Lung (tissue), 11 donors: ENCODE measurements at regions not wholly inside any gene's neighbourhood (a gene's known extent, or its start where the extent isn't known, plus 50 kb on each side); places are given as distances from the start of the nearest gene placed in this dataset.

Experiments used
- ATAC-seq: fragments of 200-7000 bp; cut with Tn5 transposase; one replicate; pipeline ENCODE4 v1.9.1; 2020; ENCODE audit warnings: moderate number of reproducible peaks; ENCODE audit not compliant: insufficient read depth, low FRiP score
- DNase-seq, 3 donors: peaks; one replicate each; pipeline ENCODE4 v3.0.0-alpha.2; 2013 to 2017
- H3K27ac ChIP-seq, 2 donors: one replicate each; pipeline ENCODE4 v1.5.1; 2013; ENCODE audit warnings: mild to moderate bottlenecking in 2 of 2, moderate library complexity in 2 of 2, control low read depth in 1 of 2, inconsistent platforms in 1 of 2, low read depth in 1 of 2, low read length in 1 of 2
- H3K27me3 ChIP-seq, 3 donors: one replicate each; pipeline ENCODE4 v1.5.1; 2013; ENCODE audit warnings: low read length in 2 of 3; ENCODE audit not compliant: control insufficient read depth in 3 of 3, insufficient read depth in 3 of 3
- H3K36me3 ChIP-seq, 4 donors: one replicate each; pipeline ENCODE4 v1.5.1; 2013; ENCODE audit warnings: low read length in 4 of 4, mild to moderate bottlenecking in 1 of 4, moderate library complexity in 1 of 4; ENCODE audit not compliant: control insufficient read depth in 4 of 4, insufficient read depth in 4 of 4
- H3K4me1 ChIP-seq, 5 donors: one replicate each; pipeline ENCODE4 v1.5.1; 2013; ENCODE audit warnings: low read length in 5 of 5, mild to moderate bottlenecking in 2 of 5, moderate library complexity in 1 of 5; ENCODE audit not compliant: control insufficient read depth in 5 of 5, insufficient read depth in 5 of 5
- H3K4me3 ChIP-seq: one replicate; pipeline ENCODE4 v1.5.1; 2013; ENCODE audit warnings: mild to moderate bottlenecking, control low read depth, moderate library complexity
- H3K9ac ChIP-seq, 2 donors: one replicate each; pipeline ENCODE4 v1.5.1; 2013; ENCODE audit warnings: low read length in 2 of 2, control low read depth in 1 of 2; ENCODE audit not compliant: insufficient read depth in 1 of 2
- H3K9me3 ChIP-seq, 4 donors: one replicate each; pipeline ENCODE4 v1.5.1; 2013; ENCODE audit warnings: low read length in 3 of 4, mild to moderate bottlenecking in 1 of 4, moderate library complexity in 1 of 4; ENCODE audit not compliant: control insufficient read depth in 4 of 4, insufficient read depth in 3 of 4
- CTCF ChIP-seq: IDR thresholded peaks from 2 replicates; pipeline ENCODE4 v1.5.1; 2012; ENCODE audit warnings: mild to moderate bottlenecking; ENCODE audit errors: control extremely low read depth, extremely low read depth
- WGBS, 2 donors: extraction: QIAGEN DNeasy Blood & Tissue Kit; methylation state at CpG; one replicate each; pipeline ENCODE4 v1.1.7; 2013; 5-methylcytosine and 5-hydroxymethylcytosine counted together
- donor health status: control.
- donor health status: control.
- donor health status: Bipolar disorder and iron deficiency.
- donor health status: healthy.
- donor health status: DM: yes; HTN: yes; CAD: no.

GRCh38 chr11:113531083-113531482 lies 55.9 kb upstream of the DRD2 start:
- Histone ChIP-seq H3K27me3 (peaks cover 0 to 7% (median 2%) of the 10 kb centered on the region in 3 donors), H3K4me1 (peaks cover 0 to 2% (median 0%) of the 10 kb centered on the region in 5 donors), H3K4me3 (no peak overlapping the region), H3K9ac (no peak overlapping the region), H3K27ac (no peak overlapping the region), H3K9me3 (peaks cover 0 to 6% (median 0%) of the 10 kb centered on the region in 4 donors), H3K36me3 (no peaks in the 10 kb centered on the region)
- no peak for TF ChIP-seq CTCF
- WGBS, 2 donors = 69 to 76% methylated on average over 3 of the region's 3 CpGs
- no peak for ATAC-seq
- DNase-seq = no peak

GRCh38 chr11:113529606-113530005 lies 54.4 kb upstream of the DRD2 start:
- H3K27ac ChIP-seq = no peak overlapping the region
- peaks cover 0 to 6% (median 0%) of the 10 kb centered on the region in 4 donors for H3K9me3 ChIP-seq
- 81 to 86% methylated on average over 1 of the region's 1 CpG for WGBS, 2 donors
- no peak overlapping the region for H3K4me3 ChIP-seq
- no peak for TF ChIP-seq CTCF
- ATAC-seq = no peak
- H3K36me3 ChIP-seq = no peaks in the 10 kb centered on the region
- H3K4me1 ChIP-seq = peaks cover 0 to 2% (median 0%) of the 10 kb centered on the region in 5 donors
- no peak for DNase-seq
- H3K9ac ChIP-seq = no peak overlapping the region
- H3K27me3 ChIP-seq = peaks cover 0 to 7% (median 2%) of the 10 kb centered on the region in 3 donors

GRCh38 chr11:113528982-113529381 lies 53.8 kb upstream of the DRD2 start:
- Histone ChIP-seq H3K9me3 (peaks cover 0 to 6% (median 0%) of the 10 kb centered on the region in 4 donors), H3K9ac (no peak overlapping the region), H3K27ac (no peak overlapping the region), H3K27me3 (peaks cover 0 to 7% (median 2%) of the 10 kb centered on the region in 3 donors), H3K4me3 (no peak overlapping the region), H3K4me1 (peaks cover 0 to 2% (median 0%) of the 10 kb centered on the region in 5 donors), H3K36me3 (no peaks in the 10 kb centered on the region)
- ATAC-seq = no peak
- DNase-seq = no peak
- TF ChIP-seq CTCF = no peak

GRCh38 chr11:113526521-113526920 lies 51.3 kb upstream of the DRD2 start:
- H3K4me3 ChIP-seq = no peak overlapping the region
- no peak for ATAC-seq
- no peak for DNase-seq
- no peaks in the 10 kb centered on the region for H3K27me3 ChIP-seq
- H3K9me3 ChIP-seq = peaks cover 0 to 9% (median 0%) of the 10 kb centered on the region in 4 donors
- H3K9ac ChIP-seq = no peak overlapping the region
- TF ChIP-seq CTCF = no peak
- H3K4me1 ChIP-seq = peaks cover 0 to 2% (median 0%) of the 10 kb centered on the region in 5 donors
- H3K27ac ChIP-seq = no peak overlapping the region
- H3K36me3 ChIP-seq = no peaks in the 10 kb centered on the region
- 68 to 70% methylated on average over 1 of the region's 1 CpG for WGBS, 2 donors
